Ureter (tissue), 1 donor: ENCODE measurements at regions not wholly inside any gene's neighbourhood (a gene's known extent, or its start where the extent isn't known, plus 50 kb on each side); places are given as distances from the start of the nearest gene placed in this dataset.

ENCODE experiments used
- DNase-seq: peaks from one replicate; pipeline ENCODE4 v3.0.0-alpha.2; 2020; ENCODE audit warnings: low spot score
- donor health status: DM: yes; HTN: yes; CAD: no.

- no peak for DNase-seq
Measured at GRCh38 chr5:162324328-162324727, 256.8 kb downstream of the GABRG2 start.

GRCh38 chr5:162325143-162325727 is 257.7 kb downstream of the GABRG2 start:
- no peak for DNase-seq

GRCh38 chr5:162334944-162335343 is 267.4 kb downstream of the GABRG2 start:
- no peak for DNase-seq

GRCh38 chr5:162360373-162360931 is 292.9 kb downstream of the GABRG2 start:
- no peak for DNase-seq

GRCh38 chr5:162372256-162372655 is 304.7 kb downstream of the GABRG2 start:
- DNase-seq, result no peak

GRCh38 chr5:162377895-162378294 is 310.3 kb downstream of the GABRG2 start:
- DNase-seq, result no peak

- DNase-seq, result no peak
Measured at GRCh38 chr5:162382839-162383238, 315.3 kb downstream of the GABRG2 start.

GRCh38 chr5:162384225-162384624 is 316.7 kb downstream of the GABRG2 start:
- DNase-seq, result no peak

- no peak for DNase-seq
Measured at GRCh38 chr5:162391833-162392232, 324.3 kb downstream of the GABRG2 start.

- no peak for DNase-seq
Measured at GRCh38 chr5:162392336-162392735, 324.8 kb downstream of the GABRG2 start.

- no peak for DNase-seq
Measured at GRCh38 chr5:162393534-162393933, 326.0 kb downstream of the GABRG2 start.

GRCh38 chr5:162407614-162408013 is 340.0 kb downstream of the GABRG2 start:
- no peak for DNase-seq

- no peak for DNase-seq
Measured at GRCh38 chr5:162410365-162410764, 342.8 kb downstream of the GABRG2 start.

GRCh38 chr5:162429142-162429541 is 361.6 kb downstream of the GABRG2 start:
- no peak for DNase-seq

- DNase-seq, result no peak
Measured at GRCh38 chr5:162434281-162434680, 366.7 kb downstream of the GABRG2 start.

GRCh38 chr5:162436055-162436454 is 368.5 kb downstream of the GABRG2 start:
- no peak for DNase-seq

- DNase-seq, result no peak
Measured at GRCh38 chr5:162444129-162444762, 376.7 kb downstream of the GABRG2 start.

GRCh38 chr5:162456086-162456485 is 388.5 kb downstream of the GABRG2 start:
- DNase-seq, result no peak

GRCh38 chr5:162466011-162466410 is 398.4 kb downstream of the GABRG2 start:
- DNase-seq, result no peak

- no peak for DNase-seq
Measured at GRCh38 chr5:162473041-162473714, 405.6 kb downstream of the GABRG2 start.

- DNase-seq, result no peak
Measured at GRCh38 chr5:162474239-162474638, 406.7 kb downstream of the GABRG2 start.

GRCh38 chr5:162484095-162484494 is 416.5 kb downstream of the GABRG2 start:
- no peak for DNase-seq

GRCh38 chr5:162484986-162485385 is 417.4 kb downstream of the GABRG2 start:
- DNase-seq, result no peak
